Ovary (tissue), 7 donors: ENCODE measurements at regions not wholly inside any gene's neighbourhood (a gene's known extent, or its start where the extent isn't known, plus 50 kb on each side); places are given as distances from the start of the nearest gene placed in this dataset.

Experiments used
- DNase-seq, 5 donors: peaks; one replicate each; pipeline ENCODE4 v3.0.0-alpha.2; 2019 to 2020
- H3K27ac ChIP-seq, 2 donors: fragments of 200-600 bp; one replicate each; pipeline versions ENCODE4 v1.5.1 to v1.8.0; 2019 to 2022
- H3K27me3 ChIP-seq: fragments of 200-600 bp; one replicate; pipeline ENCODE4 v1.8.0; 2022
- H3K36me3 ChIP-seq: fragments of 200-600 bp; sonication (generic); one replicate; pipeline ENCODE4 v1.5.1; 2019
- H3K4me1 ChIP-seq: one replicate; pipeline ENCODE4 v1.8.1; 2013; ENCODE audit warnings: mild to moderate bottlenecking, moderate library complexity; ENCODE audit not compliant: insufficient read depth
- H3K4me3 ChIP-seq: fragments of 200-600 bp; sonication (generic); one replicate; pipeline ENCODE4 v1.5.1; 2017
- H3K9me3 ChIP-seq, 2 donors: fragments of 200-600 bp in 1 of 2; sonication (generic) in 1 of 2; one replicate each; pipeline versions ENCODE4 v1.5.1 to v1.8.1; 2013 to 2019; ENCODE audit warnings: mild to moderate bottlenecking in 1 of 2, moderate library complexity in 1 of 2
- CTCF ChIP-seq, 3 donors: fragments of 450-650 bp in 2 of 3; fragments of 200-600 bp in 1 of 3; IDR thresholded peaks; one replicate each; pipeline versions ENCODE4 v1.5.1 to v1.8.0; 2016 to 2022; ENCODE audit warnings: antibody characterized with exemption in 3 of 3, mild to moderate bottlenecking in 1 of 3
- EP300 ChIP-seq: sonication (generic); formaldehyde crosslinking; IDR thresholded peaks from one replicate; pipeline ENCODE4 v1.6.1; 2017; ENCODE audit warnings: antibody characterized with exemption
- POLR2A ChIP-seq: fragments of 450-650 bp; IDR thresholded peaks from one replicate; pipeline ENCODE4 v1.6.1; 2017; ENCODE audit warnings: antibody characterized with exemption, mild to moderate bottlenecking, moderate library complexity
- WGBS, 3 donors: extraction: QIAGEN DNeasy Blood & Tissue Kit in 1 of 3; methylation state at CpG; one replicate each; pipeline versions ENCODE4 v1.1.5 to v1.1.7; 2013 to 2017; 5-methylcytosine and 5-hydroxymethylcytosine counted together
- intact Hi-C, 4 donors: fragments of 100-400 bp; cut with DNase I; formaldehyde crosslinking; loops; one replicate each; pipeline versions ENCODE4 v1.11.0 to v1.15.1; 2022 to 2023
- donor health status: DM: no; HTN: no; CAD: no; lungs with moderate emphysema.
- donor health status: DM: no; HTN: no; CAD: no.
- donor health status: Bipolar disorder and iron deficiency.
- donor health status: DM: no; HTN: no; CAD: no.
- donor health status: DM: yes; HTN: yes; CAD: no.

GRCh38 chr6:147660334-147661311 lies 152.1 kb downstream of the SAMD5 start:
- no peak for TF ChIP-seq POLR2A
- no peak for TF ChIP-seq EP300
- no peaks in the 10 kb centered on the region for H3K9me3 ChIP-seq
- WGBS, 3 donors: 90 to 96% (median 96%) methylated on average over 20 of the region's 20 CpGs
- no peaks in the 10 kb centered on the region for H3K4me1 ChIP-seq
- H3K27ac ChIP-seq: no peak overlapping the region
- H3K36me3 ChIP-seq: no peaks in the 10 kb centered on the region
- intact Hi-C loops: no loop called here
- no peak overlapping the region for H3K4me3 ChIP-seq
- no peak for DNase-seq
- H3K27me3 ChIP-seq: no peaks in the 10 kb centered on the region

GRCh38 chr6:147662646-147663045 lies 154.2 kb downstream of the SAMD5 start:
- DNase-seq: no peak
- Histone ChIP-seq H3K4me1 (peaks cover 3% of the 10 kb centered on the region), H3K4me3 (no peak overlapping the region), H3K36me3 (no peaks in the 10 kb centered on the region), H3K27me3 (no peaks in the 10 kb centered on the region), H3K27ac (no peak overlapping the region), H3K9me3 (no peaks in the 10 kb centered on the region)
- TF ChIP-seq CTCF (IDR thresholded peaks at IDR 0.05) (no peak), EP300 (no peak), POLR2A (no peak)
- 95 to 100% (median 97%) methylated on average over 1 of the region's 1 CpG for WGBS, 3 donors
- intact Hi-C loops: no loop called here

- DNase-seq: no peak
- Histone ChIP-seq H3K27ac (no peak overlapping the region), H3K4me3 (no peak overlapping the region), H3K4me1 (peaks cover 3% of the 10 kb centered on the region), H3K27me3 (no peaks in the 10 kb centered on the region), H3K36me3 (no peaks in the 10 kb centered on the region), H3K9me3 (no peaks in the 10 kb centered on the region)
- TF ChIP-seq CTCF (IDR thresholded peaks at IDR 0.05): no peak
- TF ChIP-seq EP300: no peak
- TF ChIP-seq POLR2A: no peak
- 53 to 79% (median 79%) methylated on average over 2 of the region's 2 CpGs for WGBS, 3 donors
- intact Hi-C loops: no loop called here
These were observed 155.6 kb downstream of the SAMD5 start for GRCh38 chr6:147664092-147664491.

GRCh38 chr6:147666255-147666654 lies 157.8 kb downstream of the SAMD5 start:
- no peak for DNase-seq
- no peak overlapping the region for H3K4me3 ChIP-seq
- peaks cover 3% of the 10 kb centered on the region for H3K4me1 ChIP-seq
- H3K9me3 ChIP-seq: no peaks in the 10 kb centered on the region
- intact Hi-C loops: no loop called here
- H3K36me3 ChIP-seq: no peaks in the 10 kb centered on the region
- no peak overlapping the region for H3K27ac ChIP-seq
- WGBS, 3 donors: 38 to 73% (median 63%) methylated on average over 4 of the region's 4 CpGs
- H3K27me3 ChIP-seq: no peaks in the 10 kb centered on the region
- no peak for TF ChIP-seq EP300
- no peak for TF ChIP-seq POLR2A
- no peak for TF ChIP-seq CTCF (IDR thresholded peaks at IDR 0.05)

- intact Hi-C loops: no loop called here
- no peak for DNase-seq
- Histone ChIP-seq H3K27me3 (no peaks in the 10 kb centered on the region), H3K27ac (no peak overlapping the region), H3K4me1 (peaks cover 3% of the 10 kb centered on the region), H3K9me3 (no peaks in the 10 kb centered on the region), H3K4me3 (no peak overlapping the region), H3K36me3 (no peaks in the 10 kb centered on the region)
- no peak for TF ChIP-seq POLR2A
- no peak for TF ChIP-seq CTCF (IDR thresholded peaks at IDR 0.05)
- no peak for TF ChIP-seq EP300
- WGBS, 3 donors: 13 to 38% (median 17%) methylated on average over 3 of the region's 3 CpGs
These were observed 158.6 kb downstream of the SAMD5 start for GRCh38 chr6:147667082-147667481.
